Esophagus (tissue), 2 donors: ENCODE measurements at regions not wholly inside any gene's neighbourhood (a gene's known extent, or its start where the extent isn't known, plus 50 kb on each side); places are given as distances from the start of the nearest gene placed in this dataset.
"Not testable (repeated sequence)": the region's sequence is repeated elsewhere in the genome, so short reads cannot be mapped to it uniquely, and the experiment has no call there.

ENCODE experiments used
- H3K27ac ChIP-seq, 2 donors: one replicate each; pipeline ENCODE4 v1.5.1; 2013; ENCODE audit warnings: low read depth in 2 of 2, mild to moderate bottlenecking in 2 of 2, inconsistent platforms in 1 of 2, low read length in 1 of 2, moderate library complexity in 1 of 2
- H3K27me3 ChIP-seq, 2 donors: one replicate each; pipeline ENCODE4 v1.6.1; 2013; ENCODE audit warnings: low read length in 2 of 2, control low read depth in 1 of 2, mild to moderate bottlenecking in 1 of 2; ENCODE audit not compliant: insufficient read depth in 2 of 2, control insufficient read depth in 1 of 2
- H3K36me3 ChIP-seq, 2 donors: one replicate each; pipeline ENCODE4 v1.6.1; 2013; ENCODE audit warnings: low read length in 1 of 2; ENCODE audit not compliant: control insufficient read depth in 2 of 2, insufficient read depth in 2 of 2
- H3K4me1 ChIP-seq, 2 donors: one replicate each; pipeline ENCODE4 v1.6.1; 2013; ENCODE audit warnings: low read length in 1 of 2; ENCODE audit not compliant: control insufficient read depth in 2 of 2, insufficient read depth in 2 of 2
- H3K4me3 ChIP-seq, 2 donors: one replicate each; pipeline ENCODE4 v1.5.1; 2013; ENCODE audit warnings: low read length in 2 of 2, mild to moderate bottlenecking in 2 of 2, low read depth in 1 of 2, moderate library complexity in 1 of 2
- H3K9me3 ChIP-seq, 2 donors: one replicate each; pipeline ENCODE4 v1.6.1; 2013; ENCODE audit warnings: mild to moderate bottlenecking in 2 of 2, low read depth in 1 of 2, low read length in 1 of 2, moderate library complexity in 1 of 2; ENCODE audit not compliant: control insufficient read depth in 2 of 2, insufficient read depth in 1 of 2
- WGBS, 2 donors: extraction: QIAGEN DNeasy Blood & Tissue Kit; methylation state at CpG; one replicate each; pipeline ENCODE4 v1.1.7; 2013; 5-methylcytosine and 5-hydroxymethylcytosine counted together
- donor health status: healthy with polysubstance abuse.
- donor health status: Bipolar disorder and iron deficiency.

GRCh38 chr16:10324210-10324609 lies 61.7 kb upstream of the ATF7IP2 start:
- H3K9me3 ChIP-seq: no peaks in the 10 kb centered on the region
- no peaks in the 10 kb centered on the region for H3K4me1 ChIP-seq
- H3K27ac ChIP-seq: no peak overlapping the region
- H3K27me3 ChIP-seq: no peaks in the 10 kb centered on the region
- 97 to 98% methylated on average over 2 of the region's 2 CpGs for WGBS, 2 donors
- no peak overlapping the region for H3K4me3 ChIP-seq
- H3K36me3 ChIP-seq: no peaks in the 10 kb centered on the region

DNA sequence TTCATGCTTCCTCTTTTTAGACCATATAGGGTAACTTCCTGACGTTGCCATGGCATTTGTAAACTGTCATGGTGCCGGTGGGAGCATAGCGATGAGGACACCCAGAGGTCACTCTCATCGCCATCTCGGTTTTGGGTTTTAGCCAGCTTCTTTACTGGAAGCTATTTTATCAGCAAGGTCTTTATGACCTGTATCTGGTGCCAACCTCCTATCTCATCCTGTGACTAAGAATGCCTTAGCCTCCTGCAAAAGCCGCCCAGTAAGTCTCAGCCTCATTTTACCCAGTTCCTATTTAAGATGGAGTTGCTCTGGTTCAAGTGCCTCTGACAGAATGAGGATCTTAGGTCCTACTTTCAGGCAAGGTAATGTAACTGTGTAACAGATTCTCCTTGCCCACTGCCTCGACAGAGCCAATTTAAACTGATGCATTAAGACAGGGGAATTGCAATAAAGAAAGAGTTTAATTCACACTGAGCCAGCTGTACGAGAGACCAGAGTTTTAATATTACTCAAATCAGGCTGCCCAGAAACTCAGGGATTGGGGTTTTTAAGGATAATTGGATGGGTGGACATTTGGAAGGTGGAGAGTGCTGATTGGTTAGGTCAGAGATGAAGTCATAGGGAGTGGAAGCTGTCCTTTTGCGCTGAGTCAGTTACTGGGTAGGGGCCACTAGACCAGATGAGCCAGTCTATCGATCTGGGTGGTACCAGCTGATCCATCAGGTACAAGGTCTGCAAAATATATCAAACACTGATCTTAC lies 59.9 kb upstream of the ATF7IP2 start:
- no peak overlapping the region for H3K27ac ChIP-seq
- H3K36me3 ChIP-seq: no peaks in the 10 kb centered on the region
- no peak overlapping the region for H3K4me3 ChIP-seq
- no peaks in the 10 kb centered on the region for H3K27me3 ChIP-seq
- no peaks in the 10 kb centered on the region for H3K9me3 ChIP-seq
- H3K4me1 ChIP-seq: no peaks in the 10 kb centered on the region
- 76 to 77% methylated on average over 10 of the region's 10 CpGs for WGBS, 2 donors

GRCh38 chr16:10326647-10327046 lies 59.2 kb upstream of the ATF7IP2 start:
- no peak overlapping the region for H3K4me3 ChIP-seq
- no peaks in the 10 kb centered on the region for H3K36me3 ChIP-seq
- no peak overlapping the region for H3K27ac ChIP-seq
- 89 to 92% methylated on average over 5 of the region's 5 CpGs for WGBS, 2 donors
- H3K4me1 ChIP-seq: no peaks in the 10 kb centered on the region
- no peaks in the 10 kb centered on the region for H3K27me3 ChIP-seq
- H3K9me3 ChIP-seq: no peaks in the 10 kb centered on the region

GRCh38 chr16:10328291-10328690 lies 57.6 kb upstream of the ATF7IP2 start:
- not testable (repeated sequence) for H3K27me3 ChIP-seq, H3K4me3 ChIP-seq, H3K36me3 ChIP-seq, H3K9me3 ChIP-seq, H3K27ac ChIP-seq, H3K4me1 ChIP-seq
- 57 to 60% methylated on average over 5 of the region's 5 CpGs for WGBS, 2 donors

DNA sequence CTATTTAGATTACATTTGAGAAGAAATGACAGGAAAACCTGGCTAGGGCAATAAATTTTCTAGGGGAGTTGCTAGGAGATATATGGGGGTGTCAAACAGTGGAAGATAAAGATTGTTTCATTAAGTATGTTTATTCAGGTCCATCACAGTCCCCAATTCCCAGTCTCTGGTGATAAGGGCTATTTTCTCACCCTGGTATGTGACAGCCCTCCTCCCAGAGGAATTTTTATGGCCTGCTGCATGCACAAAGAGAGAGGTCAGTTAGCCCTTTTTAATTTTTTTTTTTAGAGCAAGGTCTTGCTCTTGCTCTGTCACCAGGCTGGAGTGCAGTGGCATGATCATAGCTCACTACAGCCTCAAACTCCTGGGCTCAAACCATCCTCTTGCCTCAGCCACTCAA lies 53.6 kb upstream of the ATF7IP2 start:
- no peak overlapping the region for H3K4me3 ChIP-seq
- no peaks in the 10 kb centered on the region for H3K9me3 ChIP-seq
- H3K27ac ChIP-seq: no peak overlapping the region
- no peaks in the 10 kb centered on the region for H3K36me3 ChIP-seq
- no peaks in the 10 kb centered on the region for H3K27me3 ChIP-seq
- no peaks in the 10 kb centered on the region for H3K4me1 ChIP-seq

GRCh38 chr16:10332775-10333174 lies 53.1 kb upstream of the ATF7IP2 start:
- Histone ChIP-seq H3K4me1 (no peaks in the 10 kb centered on the region), H3K27me3 (no peaks in the 10 kb centered on the region), H3K9me3 (no peaks in the 10 kb centered on the region), H3K4me3 (no peak overlapping the region), H3K27ac (no peak overlapping the region), H3K36me3 (no peaks in the 10 kb centered on the region)
- 92 to 95% methylated on average over 7 of the region's 7 CpGs for WGBS, 2 donors

DNA sequence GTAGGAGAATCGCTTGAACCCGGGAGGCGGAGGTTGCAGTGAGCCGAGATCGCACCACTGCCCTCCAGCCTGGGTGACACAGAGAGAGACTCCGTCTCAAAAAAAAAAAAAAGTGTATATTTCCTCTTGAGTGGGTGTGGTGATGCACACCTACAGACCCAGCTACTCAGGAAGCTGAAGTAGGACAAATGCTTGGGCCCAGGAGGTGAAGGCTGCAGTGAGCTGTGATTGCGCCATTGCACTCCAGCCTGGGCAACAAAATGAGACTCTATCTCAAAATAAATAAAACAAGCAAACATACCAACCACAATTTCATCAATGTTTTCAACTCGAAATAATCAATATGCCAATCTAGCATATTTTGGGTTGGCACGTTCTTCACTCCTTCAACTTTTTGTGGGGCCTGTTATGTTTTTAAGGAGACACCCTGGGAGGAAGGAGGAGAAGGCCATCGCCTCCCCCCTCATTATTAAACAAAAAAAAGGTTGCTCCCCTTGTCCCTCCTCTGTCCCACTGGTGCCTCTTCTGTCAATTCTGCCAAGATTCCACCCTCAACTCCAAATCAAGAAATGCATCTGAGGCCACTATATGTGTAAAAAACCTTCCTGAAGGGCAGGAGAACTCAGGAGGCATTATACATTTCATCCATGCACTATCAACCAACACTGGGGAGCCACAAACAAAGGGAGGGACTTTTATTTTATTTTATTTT lies 52.4 kb upstream of the ATF7IP2 start:
- H3K27ac ChIP-seq: no peak overlapping the region
- WGBS, 2 donors: 86 to 88% methylated on average over 10 of the region's 10 CpGs

GRCh38 chr16:10335681-10336080 lies 50.2 kb upstream of the ATF7IP2 start:
- 86 to 88% methylated on average over 12 of the region's 12 CpGs for WGBS, 2 donors
- H3K27me3 ChIP-seq: no peaks in the 10 kb centered on the region

More for the DNA sequence above, 52.4 kb upstream of the ATF7IP2 start:
- no peaks in the 10 kb centered on the region for H3K36me3 ChIP-seq
- H3K4me3 ChIP-seq: no peak overlapping the region
- peaks cover 0 to under 1% of the 10 kb centered on the region in 2 donors for H3K9me3 ChIP-seq
- no peaks in the 10 kb centered on the region for H3K4me1 ChIP-seq
- no peaks in the 10 kb centered on the region for H3K27me3 ChIP-seq

More at GRCh38 chr16:10335681-10336080, 50.2 kb upstream of the ATF7IP2 start:
- Histone ChIP-seq H3K27ac (no peak overlapping the region), H3K36me3 (no peaks in the 10 kb centered on the region), H3K9me3 (peaks cover 3% of the 10 kb centered on the region in 2 donors), H3K4me3 (no peak overlapping the region), H3K4me1 (no peaks in the 10 kb centered on the region)
